GM18909 (cell line): ENCODE measurements at regions not wholly inside any gene's neighbourhood (a gene's known extent, or its start where the extent isn't known, plus 50 kb on each side); places are given as distances from the start of the nearest gene placed in this dataset.
"Not testable (repeated sequence)": the region's sequence is repeated elsewhere in the genome, so short reads cannot be mapped to it uniquely, and the experiment has no call there.

Experiments
- ATAC-seq: cut with Tn5 transposase; IDR thresholded peaks from one replicate; pipeline ENCODE4 v1.9.1; 2021; ENCODE audit warnings: mild to moderate bottlenecking; ENCODE audit not compliant: unreplicated experiment, poor library complexity

GRCh38 chr21:25490742-25491141, 116.5 kb downstream of the MRPL39 start:
- no peak for ATAC-seq

DNA sequence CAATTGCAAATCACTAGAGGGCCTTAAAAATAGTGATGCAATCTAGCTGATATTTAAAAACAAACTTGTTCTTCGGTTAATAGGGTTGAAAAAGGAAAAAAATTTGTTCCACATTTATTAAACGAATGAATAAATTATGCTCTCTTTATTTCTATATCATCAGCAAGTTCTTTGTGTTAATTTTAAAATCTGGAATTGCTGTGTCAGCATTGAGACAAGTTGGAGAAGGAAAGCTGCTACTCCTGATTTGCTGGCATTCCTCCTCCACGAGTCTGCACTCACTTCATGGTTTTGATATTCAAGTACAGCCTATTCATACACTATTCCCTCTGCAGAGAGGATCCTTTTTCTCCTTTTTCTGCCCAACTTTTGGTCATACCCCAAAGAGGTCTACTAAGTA, 117.6 kb downstream of the MRPL39 start:
- ATAC-seq: no peak

GRCh38 chr21:25487046-25487594, 120.2 kb downstream of the MRPL39 start:
- ATAC-seq: peak; percentile 63

- no peak for ATAC-seq
Observed at GRCh38 chr21:25485914-25486313, 121.4 kb downstream of the MRPL39 start.

DNA sequence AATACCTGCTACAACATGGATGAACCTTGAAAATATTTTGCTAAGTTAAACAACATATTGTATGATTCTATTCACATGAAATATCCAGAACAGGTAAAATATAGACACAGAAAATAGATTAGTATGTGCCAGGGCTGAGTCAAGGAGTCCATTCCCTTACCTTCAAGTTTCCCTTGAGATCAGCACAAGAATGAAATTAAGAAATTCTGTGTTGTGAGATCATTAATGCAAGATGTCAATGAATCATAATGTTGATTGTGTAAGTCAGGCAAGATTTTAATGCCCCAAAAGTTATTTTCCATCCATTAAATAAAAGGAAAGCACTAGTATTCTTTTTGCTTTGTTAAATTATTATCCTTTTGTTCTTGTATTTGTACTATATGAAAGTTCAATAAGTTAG, 139.4 kb downstream of the MRPL39 start:
- no peak for ATAC-seq

DNA sequence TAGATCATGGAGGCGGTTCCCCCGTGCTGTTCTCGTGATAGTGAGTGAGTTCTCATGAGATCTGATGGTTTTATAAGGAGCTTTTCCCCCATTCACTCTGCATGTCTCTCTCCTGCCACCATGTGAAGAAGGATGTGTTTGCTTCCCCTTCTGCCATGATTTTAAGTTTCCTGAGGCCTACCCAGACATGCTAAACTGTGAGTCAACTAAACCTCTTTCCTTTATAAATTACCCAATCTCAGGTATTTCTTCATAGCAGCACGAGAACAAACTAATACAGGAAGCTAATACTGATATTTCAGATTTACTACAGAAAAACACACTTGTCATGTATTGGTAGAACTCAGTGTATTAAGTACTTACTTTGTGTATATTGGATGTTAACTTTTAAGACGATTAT, 140.2 kb downstream of the MRPL39 start:
- ATAC-seq: not testable (repeated sequence)

- ATAC-seq: no peak
Observed at GRCh38 chr21:25466470-25466869, 140.8 kb downstream of the MRPL39 start.

GRCh38 chr21:25465263-25465662, 142.0 kb downstream of the MRPL39 start:
- no peak for ATAC-seq

GRCh38 chr21:25464275-25464674, 143.0 kb downstream of the MRPL39 start:
- peak; percentile 57 for ATAC-seq

GRCh38 chr21:25462517-25462971, 144.7 kb downstream of the MRPL39 start:
- ATAC-seq: peak; percentile 61

- ATAC-seq: no peak
Observed at GRCh38 chr21:25461725-25462124, 145.6 kb downstream of the MRPL39 start.

DNA sequence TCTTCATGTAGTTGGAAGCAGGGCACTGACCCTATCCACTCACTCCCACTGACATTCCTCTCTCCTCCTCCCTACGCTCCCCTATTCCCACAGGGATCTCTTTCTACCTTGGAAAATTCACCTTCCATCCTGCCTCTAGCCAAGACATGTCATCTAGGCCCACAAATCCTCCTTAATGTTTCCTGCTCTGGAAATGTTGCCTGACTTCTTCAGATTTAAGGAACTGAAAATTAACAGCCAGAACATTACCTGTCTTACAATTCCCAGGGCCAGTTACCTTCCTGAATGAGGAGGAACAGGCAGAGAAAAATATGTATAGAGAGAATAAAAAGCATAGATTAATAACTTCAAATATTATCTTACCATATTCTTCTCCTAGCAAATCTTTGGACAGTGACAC, 147.3 kb downstream of the MRPL39 start:
- no peak for ATAC-seq

GRCh38 chr21:25459365-25459764, 147.9 kb downstream of the MRPL39 start:
- ATAC-seq: no peak

DNA sequence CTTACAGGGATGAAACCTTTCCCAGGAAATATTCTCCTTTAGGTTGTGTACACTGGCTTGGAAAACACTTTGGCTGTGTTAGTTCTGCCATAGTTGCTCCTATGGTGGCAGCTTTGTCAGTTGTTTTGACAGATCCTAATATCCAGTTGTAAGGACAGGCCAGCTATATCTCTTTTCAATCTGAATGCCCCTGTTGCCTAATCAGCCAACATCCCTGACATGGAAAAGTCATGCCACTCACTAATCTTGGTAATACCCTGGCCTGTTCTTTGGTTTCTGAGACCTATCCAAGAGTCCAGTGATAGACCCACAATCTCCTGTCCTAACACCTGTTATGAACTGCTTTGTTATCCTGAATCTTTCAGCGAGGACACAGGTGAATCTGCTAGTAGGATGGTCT, 148.8 kb downstream of the MRPL39 start:
- no peak for ATAC-seq

DNA sequence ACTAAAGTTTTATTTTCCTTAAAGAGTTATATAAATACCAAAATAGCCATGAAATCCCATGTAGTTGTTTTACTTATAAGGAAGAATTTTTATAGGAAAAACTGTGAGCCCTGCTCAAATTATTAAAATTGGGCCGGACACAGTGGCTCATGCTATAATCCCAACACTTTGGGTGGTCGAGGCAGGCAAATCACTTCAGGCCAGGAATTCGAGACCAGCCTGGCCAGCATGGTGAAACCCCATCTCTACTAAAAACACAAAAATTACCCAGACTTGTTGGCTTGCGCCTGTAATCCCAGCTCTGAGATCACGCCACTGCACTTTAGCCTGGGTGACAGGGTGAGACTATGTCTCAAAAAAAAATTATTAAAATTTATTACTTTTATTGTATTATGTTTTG, 149.3 kb downstream of the MRPL39 start:
- no peak for ATAC-seq

DNA sequence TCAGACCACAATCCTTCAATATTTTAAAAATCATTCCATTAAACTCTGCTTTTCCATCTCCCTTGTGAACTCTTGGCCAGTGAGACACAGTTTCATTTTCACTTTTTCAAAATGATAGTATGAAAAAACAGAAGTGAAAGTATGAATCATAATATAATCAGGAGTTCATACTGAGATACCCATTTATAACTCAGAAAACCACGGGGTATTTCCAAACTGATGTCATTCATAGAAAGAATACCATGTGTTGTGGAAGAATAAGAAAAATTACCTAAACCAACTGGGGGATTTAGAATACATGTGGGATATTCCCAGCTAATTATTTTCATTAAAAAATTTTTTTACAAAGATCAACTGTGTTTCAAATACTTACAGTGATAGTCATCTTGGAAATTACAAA, 149.9 kb downstream of the MRPL39 start:
- ATAC-seq: peak; percentile 59

DNA sequence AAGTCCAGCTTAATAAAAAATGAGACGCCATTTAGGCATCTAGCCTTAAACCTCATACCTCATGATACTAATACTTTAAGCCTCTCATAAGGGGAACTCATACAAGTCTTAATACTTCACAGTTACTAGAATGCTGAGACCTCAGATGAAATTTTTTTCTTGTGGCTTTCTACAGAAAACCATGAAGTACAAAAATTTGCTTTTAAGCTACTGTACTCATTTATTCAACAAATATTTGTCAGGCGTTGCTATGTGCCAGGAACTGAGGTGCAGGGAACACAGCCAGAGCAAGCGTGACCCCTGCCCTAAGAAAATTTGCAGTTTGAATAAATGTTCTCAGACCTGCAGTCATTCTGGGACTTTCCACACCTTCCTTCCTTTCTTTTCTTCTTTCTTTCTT, 150.6 kb downstream of the MRPL39 start:
- peak; percentile 56 for ATAC-seq

DNA sequence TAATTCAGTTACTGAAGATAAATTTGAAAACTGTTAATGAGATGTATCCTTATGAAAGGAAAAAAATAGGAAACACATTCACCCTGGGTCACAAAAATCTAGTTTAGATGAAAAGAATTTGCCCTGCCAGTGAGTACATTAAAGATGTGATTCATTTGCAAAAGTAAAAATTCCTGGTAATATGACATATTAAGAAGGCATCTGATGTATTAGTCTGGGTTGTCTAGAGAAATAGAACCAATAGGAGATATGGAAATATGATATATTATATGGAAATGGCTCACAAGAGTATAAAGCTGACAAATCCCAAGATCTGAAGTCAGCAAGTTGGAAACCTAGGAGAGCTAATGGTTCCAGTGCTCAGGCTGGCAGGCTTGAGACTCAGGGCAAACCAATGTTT, 153.8 kb downstream of the MRPL39 start:
- ATAC-seq: no peak

DNA sequence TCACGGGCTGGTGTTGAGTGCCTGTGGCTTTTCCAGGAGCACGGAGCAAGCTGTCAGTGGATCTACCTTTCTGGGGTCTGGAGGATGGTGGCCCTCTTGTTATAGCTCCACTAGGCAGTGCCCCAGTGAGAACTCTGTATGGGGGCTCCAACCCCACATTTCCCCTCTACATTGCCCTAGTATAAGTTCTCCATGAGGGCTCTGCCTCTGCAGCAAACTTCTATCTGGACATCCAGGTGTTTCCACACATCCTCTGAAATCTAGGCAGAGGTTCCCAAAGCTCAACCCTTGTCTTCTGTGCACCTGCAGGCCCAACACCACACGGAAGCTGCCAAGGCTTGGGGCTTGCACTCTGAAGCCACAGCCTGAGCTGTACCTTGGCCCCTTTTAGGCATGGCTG, 157.3 kb downstream of the MRPL39 start:
- no peak for ATAC-seq

DNA sequence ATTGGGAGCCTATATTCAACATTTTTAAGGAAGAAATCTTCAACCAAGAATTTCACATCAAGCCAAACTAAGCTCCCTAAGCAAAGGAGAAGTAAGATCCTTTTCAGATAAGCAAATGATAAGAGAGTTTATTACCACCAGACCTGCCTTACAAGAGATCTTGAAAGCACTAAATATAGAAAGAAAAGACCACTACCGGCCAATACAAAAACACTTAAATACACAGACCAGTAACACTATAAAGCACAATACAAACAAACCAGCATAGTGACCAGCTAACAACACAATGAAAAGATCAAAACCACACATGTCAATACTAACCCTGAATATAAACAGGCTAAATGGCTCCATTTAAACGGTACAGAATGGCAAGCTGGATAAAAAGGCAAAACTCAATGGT, 165.4 kb downstream of the MRPL39 start:
- ATAC-seq: no peak

DNA sequence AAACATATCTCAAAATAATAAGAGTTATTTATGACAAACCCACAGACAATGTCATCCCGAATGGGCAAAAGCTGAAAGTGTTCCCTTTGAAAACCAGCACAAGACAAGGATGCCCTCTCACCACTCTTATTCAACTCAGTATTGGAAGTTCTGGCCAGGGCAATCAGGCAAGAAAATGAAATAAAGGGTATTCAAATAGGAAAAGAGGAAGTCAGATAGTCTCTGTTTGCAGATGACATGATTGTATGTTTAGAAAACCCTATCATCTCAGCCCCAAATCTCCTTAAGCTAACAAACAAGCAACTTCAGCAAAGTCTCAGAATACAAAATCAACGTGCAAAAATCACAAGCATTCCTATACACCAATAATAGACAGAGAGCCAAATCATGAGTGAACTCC, 169.8 kb downstream of the MRPL39 start:
- ATAC-seq: not testable (repeated sequence)

- ATAC-seq: peak; percentile 56
Observed at GRCh38 chr21:25428537-25428936, 178.7 kb downstream of the MRPL39 start.

- ATAC-seq: no peak
Observed at GRCh38 chr21:25427828-25428227, 179.5 kb downstream of the MRPL39 start.
